ENCODE measurements at regions not wholly inside any gene's neighbourhood (a gene's known extent, or its start where the extent isn't known, plus 50 kb on each side); places are given as distances from the start of the nearest gene placed in this dataset.
"Not testable (repeated sequence)": the region's sequence is repeated elsewhere in the genome, so short reads cannot be mapped to it uniquely, and the experiment has no call there.

DNA sequence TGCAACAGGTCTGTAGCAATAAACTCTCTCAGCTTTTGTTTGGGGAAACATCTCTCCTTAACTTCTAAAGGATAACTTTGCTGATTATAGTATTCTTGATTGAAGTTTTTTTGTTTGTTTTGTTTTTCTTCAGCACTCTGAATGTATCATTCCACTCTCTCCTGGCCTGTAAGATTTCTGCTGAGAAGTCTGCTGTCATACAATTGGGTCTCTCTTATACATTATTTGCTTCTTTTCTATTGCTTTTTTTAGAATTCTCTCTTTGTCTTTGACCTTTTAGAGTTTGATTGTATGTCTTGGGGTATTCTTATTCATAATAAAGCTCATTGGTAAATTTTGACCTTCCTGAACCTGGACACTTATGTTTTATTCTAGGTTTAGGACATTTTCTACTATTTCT lies 386.3 kb downstream of the MRPL39 start:
- Histone ChIP-seq H3K9ac (ENCODE audit: low read depth in 1 of 2, low read length in 2 of 2) (no peak overlapping the region), H3K4me3 (ENCODE audit: low read length in 2 of 2) (no peak overlapping the region), H3K36me3 (ENCODE audit: control insufficient read depth in 2 of 2, insufficient read depth in 2 of 2, low read length in 2 of 2) (no peaks in the 10 kb centered on the region), H3K27me3 (ENCODE audit: control insufficient read depth in 2 of 2, insufficient read depth in 2 of 2, low read length in 2 of 2) (no peaks in the 10 kb centered on the region), H3K27ac (ENCODE audit: low read depth in 2 of 2, low read length in 2 of 2) (no peak overlapping the region), H3K9me3 (ENCODE audit: control insufficient read depth in 2 of 2, low read length in 2 of 2) (peaks cover 0 to 9% of the 10 kb centered on the region in 2 donors), H3K4me1 (ENCODE audit: control insufficient read depth in 2 of 2, insufficient read depth in 2 of 2, low read length in 2 of 2) (no peaks in the 10 kb centered on the region)

DNA sequence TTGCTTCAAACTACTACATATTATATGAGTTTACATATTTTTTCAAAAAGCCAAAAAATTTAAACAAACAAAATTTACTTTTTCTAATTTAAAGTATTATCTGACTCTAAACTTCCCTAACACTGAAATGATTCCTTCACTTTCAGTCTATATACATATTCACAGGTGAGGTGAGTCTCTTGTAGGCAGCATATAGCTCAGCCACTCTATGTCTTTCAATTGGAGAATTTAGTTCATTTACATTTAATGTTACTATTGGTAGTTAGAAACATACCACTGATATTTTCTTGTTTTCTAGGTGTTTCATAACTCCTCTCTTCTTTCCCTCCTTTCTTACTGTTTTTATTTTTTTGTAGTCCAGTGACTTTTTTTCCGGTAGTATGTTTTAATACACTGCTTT lies 387.1 kb downstream of the MRPL39 start:
- H3K36me3 ChIP-seq (ENCODE audit: control insufficient read depth in 2 of 2, insufficient read depth in 2 of 2, low read length in 2 of 2): no peaks in the 10 kb centered on the region
- H3K9ac ChIP-seq (ENCODE audit: low read depth in 1 of 2, low read length in 2 of 2): no peak overlapping the region
- H3K9me3 ChIP-seq (ENCODE audit: control insufficient read depth in 2 of 2, low read length in 2 of 2): peaks cover 0 to 9% of the 10 kb centered on the region in 2 donors
- no peaks in the 10 kb centered on the region for H3K27me3 ChIP-seq (ENCODE audit: control insufficient read depth in 2 of 2, insufficient read depth in 2 of 2, low read length in 2 of 2)
- H3K4me3 ChIP-seq (ENCODE audit: low read length in 2 of 2): no peak overlapping the region
- H3K4me1 ChIP-seq (ENCODE audit: control insufficient read depth in 2 of 2, insufficient read depth in 2 of 2, low read length in 2 of 2): no peaks in the 10 kb centered on the region
- no peak overlapping the region for H3K27ac ChIP-seq (ENCODE audit: low read depth in 2 of 2, low read length in 2 of 2)

DNA sequence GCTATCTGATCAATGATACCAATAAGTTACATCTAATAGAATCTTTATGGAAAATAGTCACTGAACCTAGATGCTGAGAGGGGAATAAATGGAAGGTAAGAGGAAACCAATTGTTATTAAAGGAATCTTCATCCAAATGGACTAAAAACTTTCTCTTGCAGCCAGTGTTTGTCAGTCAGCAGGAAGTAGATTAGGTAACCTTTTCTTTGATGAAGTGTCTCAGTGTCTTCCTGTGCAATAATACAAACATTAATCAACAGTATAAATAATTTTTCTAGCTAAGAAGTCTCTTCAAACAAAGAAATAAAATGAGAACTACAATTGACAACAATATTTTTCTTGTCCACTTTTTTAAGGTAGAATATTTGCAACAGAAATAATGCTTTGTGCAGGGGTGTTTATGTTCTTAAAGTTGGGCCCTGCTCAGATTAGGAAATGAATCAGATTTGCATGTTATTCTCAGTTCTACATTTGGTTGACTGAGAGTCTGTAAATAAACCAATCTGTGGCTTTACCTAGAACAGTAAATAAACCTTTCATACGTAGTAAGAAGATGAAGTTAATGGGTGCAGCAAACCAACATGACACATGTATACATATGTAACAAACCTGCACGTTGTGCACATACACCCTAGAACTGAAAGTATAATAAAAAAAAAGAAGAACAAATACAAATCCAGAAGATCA lies 391.4 kb downstream of the MRPL39 start:
- Histone ChIP-seq H3K4me1 (ENCODE audit: control insufficient read depth in 2 of 2, insufficient read depth in 2 of 2, low read length in 2 of 2) (no peaks in the 10 kb centered on the region), H3K27me3 (ENCODE audit: control insufficient read depth in 2 of 2, insufficient read depth in 2 of 2, low read length in 2 of 2) (no peaks in the 10 kb centered on the region), H3K9me3 (ENCODE audit: control insufficient read depth in 2 of 2, low read length in 2 of 2) (no peaks in the 10 kb centered on the region), H3K9ac (ENCODE audit: low read depth in 1 of 2, low read length in 2 of 2) (no peak overlapping the region), H3K36me3 (ENCODE audit: control insufficient read depth in 2 of 2, insufficient read depth in 2 of 2, low read length in 2 of 2) (no peaks in the 10 kb centered on the region), H3K4me3 (ENCODE audit: low read length in 2 of 2) (no peak overlapping the region), H3K27ac (ENCODE audit: low read depth in 2 of 2, low read length in 2 of 2) (no peak overlapping the region)

DNA sequence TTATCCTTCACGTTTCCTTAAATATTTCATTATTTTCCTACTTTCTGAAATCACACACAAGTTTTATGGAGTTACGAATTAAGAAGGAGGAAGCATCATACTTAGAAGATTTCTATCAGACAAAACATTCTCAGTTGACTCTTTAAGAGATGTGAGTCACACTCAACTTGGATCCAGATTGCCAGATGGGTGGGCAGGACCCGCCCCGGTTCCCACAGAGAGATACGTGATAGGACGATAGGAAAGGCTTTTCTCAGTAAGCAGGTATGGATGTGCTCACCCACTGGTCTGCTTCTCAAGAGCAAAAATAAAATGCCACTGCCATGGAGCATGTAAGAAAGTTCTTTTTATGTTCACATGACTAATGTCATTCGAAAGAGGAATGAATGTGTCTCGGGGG lies 392.6 kb downstream of the MRPL39 start:
- H3K27ac ChIP-seq (ENCODE audit: low read depth in 2 of 2, low read length in 2 of 2): no peak overlapping the region
- no peaks in the 10 kb centered on the region for H3K27me3 ChIP-seq (ENCODE audit: control insufficient read depth in 2 of 2, insufficient read depth in 2 of 2, low read length in 2 of 2)
- no peak overlapping the region for H3K9ac ChIP-seq (ENCODE audit: low read depth in 1 of 2, low read length in 2 of 2)
- no peaks in the 10 kb centered on the region for H3K9me3 ChIP-seq (ENCODE audit: control insufficient read depth in 2 of 2, low read length in 2 of 2)
- H3K36me3 ChIP-seq (ENCODE audit: control insufficient read depth in 2 of 2, insufficient read depth in 2 of 2, low read length in 2 of 2): no peaks in the 10 kb centered on the region
- no peak overlapping the region for H3K4me3 ChIP-seq (ENCODE audit: low read length in 2 of 2)
- H3K4me1 ChIP-seq (ENCODE audit: control insufficient read depth in 2 of 2, insufficient read depth in 2 of 2, low read length in 2 of 2): no peaks in the 10 kb centered on the region

DNA sequence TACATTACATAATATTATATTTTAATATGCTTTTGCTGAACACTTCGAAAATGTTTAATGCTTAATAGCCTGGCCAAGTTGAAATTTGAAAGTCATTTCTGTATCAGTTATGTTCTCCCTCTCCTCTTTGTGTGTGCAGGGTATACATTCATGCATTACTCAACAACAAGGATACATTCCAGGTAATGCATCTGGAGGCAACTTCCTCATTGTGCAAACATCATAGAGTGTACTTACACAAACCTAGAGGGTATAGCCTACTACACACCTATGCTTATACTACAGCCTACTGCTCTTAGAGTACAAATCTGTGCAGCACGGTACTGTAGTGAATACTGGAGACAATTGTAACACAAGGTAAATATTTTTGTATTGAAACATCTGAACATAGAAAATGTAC lies 407.3 kb downstream of the MRPL39 start:
- Histone ChIP-seq H3K36me3 (ENCODE audit: control insufficient read depth in 2 of 2, insufficient read depth in 2 of 2, low read length in 2 of 2) (no peaks in the 10 kb centered on the region), H3K4me1 (ENCODE audit: control insufficient read depth in 2 of 2, insufficient read depth in 2 of 2, low read length in 2 of 2) (no peaks in the 10 kb centered on the region), H3K4me3 (ENCODE audit: low read length in 2 of 2) (no peak overlapping the region)

DNA sequence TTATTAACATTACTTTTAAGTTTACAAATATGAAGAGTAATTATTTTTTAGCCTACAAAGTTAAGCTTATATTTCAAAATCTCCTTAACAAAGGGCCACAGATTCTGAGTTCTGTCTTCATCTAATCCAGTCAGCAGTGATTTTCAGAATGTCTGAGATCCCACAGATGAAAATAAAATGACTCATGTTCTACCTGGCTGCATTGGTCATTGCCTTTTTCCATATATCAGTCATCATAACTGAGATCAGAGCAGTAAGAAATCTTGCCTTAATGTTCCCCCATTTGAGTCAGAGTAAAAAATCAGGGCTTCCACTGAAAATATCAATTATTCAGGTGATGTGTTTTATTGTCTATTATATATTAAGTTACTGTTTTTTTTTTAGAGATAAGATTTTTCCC lies 416.1 kb downstream of the MRPL39 start:
- no peak overlapping the region for H3K9ac ChIP-seq (ENCODE audit: low read depth in 1 of 2, low read length in 2 of 2)
- no peaks in the 10 kb centered on the region for H3K4me1 ChIP-seq (ENCODE audit: control insufficient read depth in 2 of 2, insufficient read depth in 2 of 2, low read length in 2 of 2)
- no peaks in the 10 kb centered on the region for H3K36me3 ChIP-seq (ENCODE audit: control insufficient read depth in 2 of 2, insufficient read depth in 2 of 2, low read length in 2 of 2)
- H3K9me3 ChIP-seq (ENCODE audit: control insufficient read depth in 2 of 2, low read length in 2 of 2): no peaks in the 10 kb centered on the region
- H3K27me3 ChIP-seq (ENCODE audit: control insufficient read depth in 2 of 2, insufficient read depth in 2 of 2, low read length in 2 of 2): no peaks in the 10 kb centered on the region
- no peak overlapping the region for H3K4me3 ChIP-seq (ENCODE audit: low read length in 2 of 2)
- H3K27ac ChIP-seq (ENCODE audit: low read depth in 2 of 2, low read length in 2 of 2): no peak overlapping the region

More for the DNA sequence above, 407.3 kb downstream of the MRPL39 start:
- H3K9ac ChIP-seq (ENCODE audit: low read depth in 1 of 2, low read length in 2 of 2): no peak overlapping the region
- H3K27me3 ChIP-seq (ENCODE audit: control insufficient read depth in 2 of 2, insufficient read depth in 2 of 2, low read length in 2 of 2): no peaks in the 10 kb centered on the region
- H3K27ac ChIP-seq (ENCODE audit: low read depth in 2 of 2, low read length in 2 of 2): no peak overlapping the region
- no peaks in the 10 kb centered on the region for H3K9me3 ChIP-seq (ENCODE audit: control insufficient read depth in 2 of 2, low read length in 2 of 2)

DNA sequence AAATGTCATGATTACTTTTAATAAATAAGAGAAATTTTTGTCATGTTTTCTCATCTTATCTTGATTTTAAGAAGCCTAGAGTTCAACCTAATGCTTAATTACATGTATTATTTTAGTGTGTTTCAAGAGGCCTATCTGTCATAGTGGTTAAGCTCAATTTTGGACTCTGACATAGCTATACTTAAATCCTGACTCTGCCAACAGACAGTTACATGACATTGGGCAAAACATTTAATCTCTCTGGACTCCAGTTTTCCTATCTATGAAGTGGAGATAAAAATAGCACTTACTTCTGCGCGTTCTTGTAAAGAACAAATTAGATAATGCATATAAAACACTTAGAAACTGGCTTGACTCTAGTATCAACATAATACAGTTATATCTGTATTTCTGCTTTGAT lies 417.8 kb downstream of the MRPL39 start:
- H3K9ac ChIP-seq (ENCODE audit: low read depth in 1 of 2, low read length in 2 of 2): no peak overlapping the region
- H3K27me3 ChIP-seq (ENCODE audit: control insufficient read depth in 2 of 2, insufficient read depth in 2 of 2, low read length in 2 of 2): no peaks in the 10 kb centered on the region
- no peaks in the 10 kb centered on the region for H3K4me1 ChIP-seq (ENCODE audit: control insufficient read depth in 2 of 2, insufficient read depth in 2 of 2, low read length in 2 of 2)
- H3K36me3 ChIP-seq (ENCODE audit: control insufficient read depth in 2 of 2, insufficient read depth in 2 of 2, low read length in 2 of 2): no peaks in the 10 kb centered on the region
- peaks cover 0 to 2% of the 10 kb centered on the region in 2 donors for H3K9me3 ChIP-seq (ENCODE audit: control insufficient read depth in 2 of 2, low read length in 2 of 2)
- no peak overlapping the region for H3K4me3 ChIP-seq (ENCODE audit: low read length in 2 of 2)
- no peak overlapping the region for H3K27ac ChIP-seq (ENCODE audit: low read depth in 2 of 2, low read length in 2 of 2)

DNA sequence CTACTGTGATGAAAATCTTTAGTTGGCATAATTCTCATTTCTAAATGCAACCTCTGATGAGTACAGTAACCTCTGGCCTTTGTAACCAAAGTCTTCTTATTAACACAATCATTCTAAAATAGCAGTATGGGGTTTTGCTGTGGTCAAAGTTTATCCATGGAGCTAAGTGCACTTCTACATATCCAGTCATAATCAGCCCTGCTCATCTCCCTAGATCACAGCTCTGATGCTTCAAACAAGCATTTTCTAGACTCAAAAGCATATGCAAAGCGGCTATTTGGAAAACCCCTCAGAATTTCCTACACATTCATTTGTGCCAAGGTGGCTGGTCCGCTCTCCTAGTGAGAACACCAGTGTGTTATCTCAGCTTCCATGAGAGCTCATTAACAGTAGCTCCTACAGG lies 418.6 kb downstream of the MRPL39 start:
- Histone ChIP-seq H3K4me3 (ENCODE audit: low read length in 2 of 2) (no peak overlapping the region), H3K27me3 (ENCODE audit: control insufficient read depth in 2 of 2, insufficient read depth in 2 of 2, low read length in 2 of 2) (no peaks in the 10 kb centered on the region), H3K9me3 (ENCODE audit: control insufficient read depth in 2 of 2, low read length in 2 of 2) (peaks cover 0 to 2% of the 10 kb centered on the region in 2 donors), H3K36me3 (ENCODE audit: control insufficient read depth in 2 of 2, insufficient read depth in 2 of 2, low read length in 2 of 2) (no peaks in the 10 kb centered on the region), H3K27ac (ENCODE audit: low read depth in 2 of 2, low read length in 2 of 2) (no peak overlapping the region), H3K9ac (ENCODE audit: low read depth in 1 of 2, low read length in 2 of 2) (no peak overlapping the region), H3K4me1 (ENCODE audit: control insufficient read depth in 2 of 2, insufficient read depth in 2 of 2, low read length in 2 of 2) (no peaks in the 10 kb centered on the region)

DNA sequence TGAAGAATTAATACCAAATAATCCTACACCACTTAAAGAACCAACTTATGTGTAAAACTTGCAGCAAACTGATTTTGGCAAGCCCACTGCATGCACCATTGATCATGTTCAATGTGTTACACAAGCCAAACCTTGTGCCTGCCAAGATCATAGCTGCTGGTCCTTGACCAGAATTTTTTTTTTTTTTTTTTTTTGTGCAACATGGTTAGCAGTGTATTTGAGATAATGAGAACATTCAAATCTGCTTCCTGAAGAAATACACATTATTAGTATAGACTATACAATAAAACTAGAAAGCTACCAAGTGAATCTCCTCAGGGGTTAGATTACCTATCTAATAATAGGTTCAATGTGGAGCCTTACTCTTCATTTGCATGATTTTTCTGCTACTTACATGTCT lies 421.0 kb downstream of the MRPL39 start:
- H3K36me3 ChIP-seq (ENCODE audit: control insufficient read depth in 2 of 2, insufficient read depth in 2 of 2, low read length in 2 of 2): no peaks in the 10 kb centered on the region
- no peaks in the 10 kb centered on the region for H3K4me1 ChIP-seq (ENCODE audit: control insufficient read depth in 2 of 2, insufficient read depth in 2 of 2, low read length in 2 of 2)
- H3K9ac ChIP-seq (ENCODE audit: low read depth in 1 of 2, low read length in 2 of 2): no peak overlapping the region
- H3K4me3 ChIP-seq (ENCODE audit: low read length in 2 of 2): no peak overlapping the region
- H3K27ac ChIP-seq (ENCODE audit: low read depth in 2 of 2, low read length in 2 of 2): no peak overlapping the region
- peaks cover 0 to 2% of the 10 kb centered on the region in 2 donors for H3K9me3 ChIP-seq (ENCODE audit: control insufficient read depth in 2 of 2, low read length in 2 of 2)
- H3K27me3 ChIP-seq (ENCODE audit: control insufficient read depth in 2 of 2, insufficient read depth in 2 of 2, low read length in 2 of 2): no peaks in the 10 kb centered on the region

DNA sequence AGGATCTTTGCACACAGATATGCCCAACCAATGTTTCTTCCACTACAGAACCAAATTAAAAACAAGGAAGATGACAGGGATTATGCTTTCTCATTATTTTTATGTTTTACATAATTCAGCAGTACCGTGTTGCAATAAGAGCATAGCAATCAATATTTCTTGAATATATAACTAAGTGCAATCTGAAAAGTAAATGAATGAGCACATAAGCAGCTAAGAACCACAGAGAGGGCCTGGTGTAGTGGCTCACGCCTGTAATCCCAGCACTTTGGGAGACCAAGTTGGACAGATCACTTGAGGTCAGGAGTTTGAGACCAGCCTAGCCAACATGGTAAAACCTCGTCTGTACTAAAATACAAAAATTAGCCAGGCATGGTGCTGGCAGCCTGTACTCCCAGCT lies 423.7 kb downstream of the MRPL39 start:
- H3K36me3 ChIP-seq (ENCODE audit: control insufficient read depth in 2 of 2, insufficient read depth in 2 of 2, low read length in 2 of 2): no peaks in the 10 kb centered on the region

DNA sequence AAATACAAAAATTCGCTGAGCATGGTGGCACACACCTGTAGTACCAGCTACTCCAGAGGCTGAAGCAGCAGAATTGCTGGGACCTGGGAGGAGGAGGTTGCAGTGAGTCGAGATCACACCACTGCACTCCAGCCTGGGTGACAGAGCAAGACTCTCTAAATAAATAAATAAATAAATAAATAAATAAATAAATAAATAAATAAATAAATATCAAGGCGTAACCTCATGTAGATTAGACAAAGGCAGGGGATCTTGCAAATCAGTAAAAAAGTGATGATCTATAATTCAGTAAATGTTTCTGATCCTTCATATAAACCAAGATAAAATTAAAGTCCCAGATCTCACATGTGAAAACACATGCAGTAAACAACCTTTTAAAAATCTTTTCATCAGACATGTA lies 425.6 kb downstream of the MRPL39 start:
- H3K27ac ChIP-seq (ENCODE audit: low read depth in 2 of 2, low read length in 2 of 2); H3K9me3 ChIP-seq (ENCODE audit: control insufficient read depth in 2 of 2, low read length in 2 of 2); H3K9ac ChIP-seq (ENCODE audit: low read depth in 1 of 2, low read length in 2 of 2); H3K4me3 ChIP-seq (ENCODE audit: low read length in 2 of 2); H3K36me3 ChIP-seq (ENCODE audit: control insufficient read depth in 2 of 2, insufficient read depth in 2 of 2, low read length in 2 of 2); H3K27me3 ChIP-seq (ENCODE audit: control insufficient read depth in 2 of 2, insufficient read depth in 2 of 2, low read length in 2 of 2); H3K4me1 ChIP-seq (ENCODE audit: control insufficient read depth in 2 of 2, insufficient read depth in 2 of 2, low read length in 2 of 2): not testable (repeated sequence)

More for the DNA sequence above, 423.7 kb downstream of the MRPL39 start:
- Histone ChIP-seq H3K9me3 (ENCODE audit: control insufficient read depth in 2 of 2, low read length in 2 of 2) (peaks cover 0 to 2% of the 10 kb centered on the region in 2 donors), H3K27me3 (ENCODE audit: control insufficient read depth in 2 of 2, insufficient read depth in 2 of 2, low read length in 2 of 2) (no peaks in the 10 kb centered on the region), H3K9ac (ENCODE audit: low read depth in 1 of 2, low read length in 2 of 2) (no peak overlapping the region), H3K4me3 (ENCODE audit: low read length in 2 of 2) (no peak overlapping the region), H3K27ac (ENCODE audit: low read depth in 2 of 2, low read length in 2 of 2) (no peak overlapping the region), H3K4me1 (ENCODE audit: control insufficient read depth in 2 of 2, insufficient read depth in 2 of 2, low read length in 2 of 2) (no peaks in the 10 kb centered on the region)
